C4-2B (cell line): ENCODE measurements at regions not wholly inside any gene's neighbourhood (a gene's known extent, or its start where the extent isn't known, plus 50 kb on each side); places are given as distances from the start of the nearest gene placed in this dataset.

Experiments
- H3K27ac ChIP-seq: fragments of 450-650 bp; 2 replicates; pipeline ENCODE4 v1.5.1; 2017
- ZFX ChIP-seq: fragments of 450-650 bp; IDR thresholded peaks from 2 replicates; pipeline ENCODE4 v1.6.1; 2017
- TF ChIP-seq, protein P1 (sequence below): fragments of 450-650 bp; conservative IDR thresholded peaks from 2 replicates; pipeline ENCODE4 v1.5.1; 2017; ENCODE audit warnings: mild to moderate bottlenecking

GRCh38 chr2:147165697-147166382 lies 679.0 kb upstream of the ACVR2A start:
- H3K27ac ChIP-seq, result no peak overlapping the region
- TF ChIP-seq, protein P1, sequence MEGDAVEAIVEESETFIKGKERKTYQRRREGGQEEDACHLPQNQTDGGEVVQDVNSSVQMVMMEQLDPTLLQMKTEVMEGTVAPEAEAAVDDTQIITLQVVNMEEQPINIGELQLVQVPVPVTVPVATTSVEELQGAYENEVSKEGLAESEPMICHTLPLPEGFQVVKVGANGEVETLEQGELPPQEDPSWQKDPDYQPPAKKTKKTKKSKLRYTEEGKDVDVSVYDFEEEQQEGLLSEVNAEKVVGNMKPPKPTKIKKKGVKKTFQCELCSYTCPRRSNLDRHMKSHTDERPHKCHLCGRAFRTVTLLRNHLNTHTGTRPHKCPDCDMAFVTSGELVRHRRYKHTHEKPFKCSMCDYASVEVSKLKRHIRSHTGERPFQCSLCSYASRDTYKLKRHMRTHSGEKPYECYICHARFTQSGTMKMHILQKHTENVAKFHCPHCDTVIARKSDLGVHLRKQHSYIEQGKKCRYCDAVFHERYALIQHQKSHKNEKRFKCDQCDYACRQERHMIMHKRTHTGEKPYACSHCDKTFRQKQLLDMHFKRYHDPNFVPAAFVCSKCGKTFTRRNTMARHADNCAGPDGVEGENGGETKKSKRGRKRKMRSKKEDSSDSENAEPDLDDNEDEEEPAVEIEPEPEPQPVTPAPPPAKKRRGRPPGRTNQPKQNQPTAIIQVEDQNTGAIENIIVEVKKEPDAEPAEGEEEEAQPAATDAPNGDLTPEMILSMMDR, result no peak
- no peak for TF ChIP-seq ZFX

DNA sequence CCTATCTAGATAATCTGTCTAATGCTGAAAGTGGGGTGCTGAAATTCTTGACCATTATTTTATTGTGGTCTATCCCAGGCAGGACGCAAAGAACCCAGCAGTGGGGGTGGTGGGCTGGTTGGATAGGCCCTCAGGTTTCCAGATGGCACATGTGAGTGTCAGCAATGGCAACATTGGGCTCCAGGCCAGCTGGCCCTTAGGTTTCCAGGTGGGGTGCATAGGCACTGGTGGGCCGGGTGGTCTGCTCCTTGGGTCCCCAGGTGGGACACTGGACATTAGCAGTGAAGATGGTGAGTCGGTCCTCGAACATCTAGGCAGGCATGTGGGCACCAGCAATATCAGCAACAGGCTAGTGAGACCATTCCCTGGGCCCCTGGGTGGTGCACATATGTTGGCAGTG lies 680.3 kb upstream of the ACVR2A start:
- no peak for TF ChIP-seq ZFX
- TF ChIP-seq, protein P1, result no peak
- H3K27ac ChIP-seq, result no peak overlapping the region

DNA sequence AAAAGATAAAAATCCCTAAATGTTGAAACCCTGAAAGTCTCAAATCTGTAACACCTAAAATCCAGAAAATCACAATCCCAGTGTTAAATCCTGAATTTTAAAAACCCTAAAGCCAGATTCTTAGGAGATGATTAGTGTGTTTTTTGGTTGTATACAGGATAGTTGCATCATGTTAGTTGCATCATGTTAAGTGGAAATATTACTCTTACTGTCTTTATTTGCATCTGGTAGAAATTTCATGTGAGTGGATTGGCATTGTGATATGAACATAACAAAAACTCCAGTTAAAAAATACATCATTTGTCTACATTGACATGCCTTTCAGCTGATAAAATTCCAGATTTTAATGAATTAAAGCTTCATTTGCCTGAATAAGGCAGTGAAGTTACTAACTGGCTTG lies 683.1 kb upstream of the ACVR2A start:
- no peak overlapping the region for H3K27ac ChIP-seq

GRCh38 chr2:147156970-147157369 lies 687.9 kb upstream of the ACVR2A start:
- H3K27ac ChIP-seq, result no peak overlapping the region
- no peak for TF ChIP-seq ZFX
- TF ChIP-seq, protein P1, result no peak

More for the DNA sequence above, 683.1 kb upstream of the ACVR2A start:
- TF ChIP-seq, protein P1, result no peak
- no peak for TF ChIP-seq ZFX

DNA sequence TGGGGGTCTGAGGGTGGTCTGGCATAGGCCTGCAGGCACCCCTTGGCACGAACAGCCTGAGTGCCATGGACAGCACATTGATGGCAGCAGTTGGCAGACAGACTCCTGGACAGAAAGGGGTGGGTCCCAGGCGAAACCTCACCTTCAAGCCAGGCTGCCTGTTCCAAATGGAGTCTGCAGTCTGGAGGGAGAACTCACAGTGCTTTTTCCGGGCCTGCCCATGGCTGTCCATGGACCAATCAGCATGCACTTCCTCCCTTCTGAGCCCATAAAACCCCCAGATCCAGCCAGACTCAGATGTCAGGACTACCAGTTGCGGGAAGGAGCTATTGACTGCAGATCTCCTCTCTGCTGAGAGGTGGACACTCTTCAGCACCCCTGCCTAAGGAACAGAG lies 694.6 kb upstream of the ACVR2A start:
- H3K27ac ChIP-seq, result no peak overlapping the region
- TF ChIP-seq, protein P1, result no peak
- no peak for TF ChIP-seq ZFX

DNA sequence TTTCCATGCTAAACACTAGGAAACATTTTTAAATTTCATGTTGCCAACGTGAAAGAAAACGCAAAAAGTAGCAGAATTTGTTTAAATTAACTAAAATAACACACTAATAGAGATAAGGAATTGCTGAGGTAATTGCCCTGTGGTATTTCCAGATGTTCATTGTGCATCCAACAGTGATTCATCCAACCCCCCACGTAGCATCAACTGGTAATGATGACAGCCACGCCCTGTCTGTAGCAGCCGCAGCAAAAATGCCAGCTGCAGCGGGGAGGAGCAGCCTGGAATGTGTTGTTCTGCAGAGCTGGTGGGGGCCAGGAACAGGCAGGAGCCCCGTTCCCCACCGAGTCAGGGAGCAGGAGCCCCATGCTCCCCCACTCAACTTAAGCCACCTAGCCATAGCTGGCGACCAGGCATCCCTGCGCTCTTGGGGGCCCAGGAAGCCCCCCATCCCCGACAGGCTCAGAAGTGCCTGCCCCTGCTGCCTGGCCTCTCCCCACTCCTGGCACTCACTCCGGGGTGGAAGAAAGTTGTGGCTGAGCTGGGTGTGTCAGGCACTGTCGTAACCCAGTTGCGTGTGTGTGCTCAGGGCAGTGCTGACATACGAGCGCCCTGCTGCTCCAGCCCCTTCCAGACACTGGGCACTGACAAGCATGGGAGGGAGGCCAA lies 695.1 kb upstream of the ACVR2A start:
- no peak overlapping the region for H3K27ac ChIP-seq
- TF ChIP-seq ZFX, result no peak
- TF ChIP-seq, protein P1, result no peak

DNA sequence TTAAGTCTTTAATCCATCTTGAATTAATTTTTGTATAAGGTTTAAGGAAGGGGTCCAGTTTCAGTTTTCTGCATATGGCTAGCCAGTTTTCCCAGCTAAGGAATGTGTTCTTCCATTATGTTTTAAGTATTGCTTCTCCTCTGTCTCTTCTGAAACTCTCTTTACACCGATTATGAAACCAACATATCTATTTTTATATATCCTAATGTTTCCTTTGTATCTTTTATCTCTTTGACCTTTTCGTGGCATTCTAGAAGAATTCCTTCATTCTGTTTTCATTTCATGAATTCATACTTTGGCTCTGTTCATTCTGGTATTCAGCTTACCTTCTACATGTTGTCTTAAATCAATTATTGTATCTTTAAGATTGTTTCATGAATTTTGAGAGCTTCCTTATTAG lies 697.0 kb upstream of the ACVR2A start:
- TF ChIP-seq ZFX, result no peak
- TF ChIP-seq, protein P1, result no peak
- no peak overlapping the region for H3K27ac ChIP-seq
